Adrenal gland (tissue), 9 donors: ENCODE measurements at regions not wholly inside any gene's neighbourhood (a gene's known extent, or its start where the extent isn't known, plus 50 kb on each side); places are given as distances from the start of the nearest gene placed in this dataset.

Experiments
- DNase-seq, 7 donors: peaks; one replicate each; pipeline ENCODE4 v3.0.0-alpha.2; 2019 to 2020
- H3K27ac ChIP-seq, 5 donors: fragments of 200-600 bp; sonication (generic) in 4 of 5; 1 replicate in 3 of 5; 2 replicates in 2 of 5; pipeline versions ENCODE4 v1.5.1 to v1.8.0; 2016 to 2020; ENCODE audit warnings: mild to moderate bottlenecking in 1 of 5
- H3K27me3 ChIP-seq: fragments of 200-600 bp; 2 replicates; pipeline ENCODE4 v1.8.0; 2021
- H3K36me3 ChIP-seq, 2 donors: fragments of 200-600 bp; replicated peaks in 1 of 2; 1 replicate in 1 of 2; 2 replicates in 1 of 2; pipeline versions ENCODE4 v1.5.1 to v1.8.0; 2018 to 2022
- H3K4me1 ChIP-seq, 2 donors: fragments of 200-600 bp; replicated peaks in 1 of 2; 1 replicate in 1 of 2; 2 replicates in 1 of 2; pipeline versions ENCODE4 v1.5.1 to v1.8.0; 2018 to 2021
- H3K4me3 ChIP-seq, 4 donors: fragments of 200-600 bp; sonication (generic) in 3 of 4; one replicate each; pipeline ENCODE4 v1.5.1; 2016 to 2018
- H3K9me3 ChIP-seq, 3 donors: fragments of 200-600 bp; sonication (generic) in 1 of 3; replicated peaks in 1 of 3; 1 replicate in 2 of 3; 2 replicates in 1 of 3; pipeline versions ENCODE4 v1.5.1 to v1.8.0; 2016 to 2021
- CTCF ChIP-seq, 6 experiments: fragments of 450-650 bp in 4 of 6; fragments of 200-600 bp in 2 of 6; sonication (generic) in 1 of 6; IDR thresholded peaks; 1 replicate in 5 of 6; 2 replicates in 1 of 6; pipeline versions ENCODE4 v1.5.1 to v1.8.0; 2016 to 2021; ENCODE audit warnings: antibody characterized with exemption in 6 of 6, mild to moderate bottlenecking in 2 of 6, moderate library complexity in 1 of 6
- POLR2A ChIP-seq, 2 donors: fragments of 450-650 bp; IDR thresholded peaks; one replicate each; pipeline ENCODE4 v1.6.1; 2017; ENCODE audit warnings: antibody characterized with exemption in 2 of 2, mild to moderate bottlenecking in 2 of 2, moderate library complexity in 1 of 2
- WGBS, 4 donors: extraction: QIAGEN DNeasy Blood & Tissue Kit in 2 of 4; methylation state at CpG; one replicate each; pipeline versions ENCODE4 v1.1.5 to v1.1.7; 2013 to 2017; 5-methylcytosine and 5-hydroxymethylcytosine counted together
- intact Hi-C, 2 donors: fragments of 100-400 bp; cut with DNase I; formaldehyde crosslinking; loops; one replicate each; pipeline versions ENCODE4 v1.14.1 to v1.15.0; 2022 to 2023
- donor health status: healthy with polysubstance abuse.
- donor health status: Bipolar disorder and iron deficiency.
- donor health status: DM: yes; HTN: yes; CAD: no.
- donor health status: DM: no; HTN: no; CAD: no.
- donor health status: DM: no; HTN: no; CAD: no.

GRCh38 chr9:20014168-20014567 lies 225.3 kb upstream of the SLC24A2 start:
- Histone ChIP-seq H3K36me3 (no peaks in the 10 kb centered on the region), H3K9me3 (no peaks in the 10 kb centered on the region), H3K4me1 (no peaks in the 10 kb centered on the region), H3K4me3 (no peak overlapping the region), H3K27me3 (no peaks in the 10 kb centered on the region), H3K27ac (no peak overlapping the region)
- intact Hi-C loops: no loop called here
- WGBS, 4 donors: 71 to 75% (median 73%) methylated on average over 4 of the region's 4 CpGs
- no peak for DNase-seq
- no peak for TF ChIP-seq POLR2A (IDR thresholded peaks at IDR 0.05)
- TF ChIP-seq CTCF (IDR thresholded peaks at IDR 0.05): no peak

- Histone ChIP-seq H3K27me3 (no peaks in the 10 kb centered on the region), H3K4me1 (no peaks in the 10 kb centered on the region), H3K4me3 (no peak overlapping the region), H3K9me3 (no peaks in the 10 kb centered on the region), H3K36me3 (no peaks in the 10 kb centered on the region), H3K27ac (no peak overlapping the region)
- intact Hi-C loops: no loop called here
- no peak for TF ChIP-seq POLR2A (IDR thresholded peaks at IDR 0.05)
- TF ChIP-seq CTCF (IDR thresholded peaks at IDR 0.05): no peak
- no peak for DNase-seq
- WGBS, 4 donors: 86 to 95% (median 92%) methylated on average over 3 of the region's 3 CpGs
Measured at GRCh38 chr9:20012232-20012631, 223.4 kb upstream of the SLC24A2 start.

- Histone ChIP-seq H3K36me3 (no peaks in the 10 kb centered on the region), H3K27ac (no peak overlapping the region), H3K4me3 (no peak overlapping the region), H3K4me1 (no peaks in the 10 kb centered on the region), H3K9me3 (no peaks in the 10 kb centered on the region), H3K27me3 (no peaks in the 10 kb centered on the region)
- WGBS, 4 donors: 80 to 100% (median 84%) methylated on average over 1 to 2 of the region's 2 CpGs
- TF ChIP-seq POLR2A (IDR thresholded peaks at IDR 0.05) (no peak), CTCF (IDR thresholded peaks at IDR 0.05) (no peak)
- intact Hi-C loops: loop anchor here in 1 of 2 donors (10.0 kb wide), 1 partner anchor 65 kb away; no protein-coding TSS in a partner anchor
- DNase-seq: no peak
Measured at GRCh38 chr9:20009606-20010005, 220.8 kb upstream of the SLC24A2 start.

GRCh38 chr9:20002011-20002410 lies 213.2 kb upstream of the SLC24A2 start:
- H3K36me3 ChIP-seq: no peaks in the 10 kb centered on the region
- H3K9me3 ChIP-seq: no peaks in the 10 kb centered on the region
- 83 to 92% (median 86%) methylated on average over 2 of the region's 2 CpGs for WGBS, 4 donors
- H3K27me3 ChIP-seq: no peaks in the 10 kb centered on the region
- no peak overlapping the region for H3K4me3 ChIP-seq
- intact Hi-C loops: loop anchor here in 1 of 2 donors (10.0 kb wide), 1 partner anchor 57 kb away; no protein-coding TSS in a partner anchor
- TF ChIP-seq POLR2A (IDR thresholded peaks at IDR 0.05) (no peak), CTCF (IDR thresholded peaks at IDR 0.05) (no peak)
- DNase-seq: no peak
- no peak overlapping the region for H3K27ac ChIP-seq
- no peaks in the 10 kb centered on the region for H3K4me1 ChIP-seq
